CD14-positive monocyte (primary cell): ENCODE measurements at regions not wholly inside any gene's neighbourhood (a gene's known extent, or its start where the extent isn't known, plus 50 kb on each side); places are given as distances from the start of the nearest gene placed in this dataset.

Experiments
- DNase-seq, 3 donors: peaks; one replicate each; pipeline ENCODE4 v3.0.0-alpha.2; 2011 to 2022
- H2AFZ ChIP-seq: 2 replicates; pipeline ENCODE4 v1.6.0; 2012; ENCODE audit warnings: mild to moderate bottlenecking, low read depth, low read length, inconsistent platforms; ENCODE audit not compliant: insufficient read depth, poor library complexity, severe bottlenecking
- H3K27ac ChIP-seq, 2 donors: 1 replicate in 1 of 2; 2 replicates in 1 of 2; pipeline ENCODE4 v1.5.1; 2012 to 2013; ENCODE audit warnings: low read length in 2 of 2, control low read depth in 1 of 2, inconsistent platforms in 1 of 2, low read depth in 1 of 2, mild to moderate bottlenecking in 1 of 2
- H3K27me3 ChIP-seq, 2 donors: one replicate each; pipeline versions ENCODE4 v1.6.0 to v1.6.1; 2011 to 2013; ENCODE audit warnings: low read length in 2 of 2; ENCODE audit not compliant: control insufficient read depth in 2 of 2, insufficient read depth in 2 of 2
- H3K36me3 ChIP-seq, 2 donors: replicated peaks in 1 of 2; 1 replicate in 1 of 2; 2 replicates in 1 of 2; pipeline versions ENCODE4 v1.5.1 to v1.6.1; 2012 to 2013; ENCODE audit warnings: low read length in 2 of 2, control low read depth in 1 of 2, inconsistent platforms in 1 of 2, mild to moderate bottlenecking in 1 of 2; ENCODE audit not compliant: insufficient read depth in 2 of 2, control insufficient read depth in 1 of 2
- H3K4me1 ChIP-seq, 2 donors: 1 replicate in 1 of 2; 2 replicates in 1 of 2; pipeline versions ENCODE4 v1.5.1 to v1.6.1; 2012 to 2013; ENCODE audit warnings: low read length in 2 of 2, control low read depth in 1 of 2, inconsistent platforms in 1 of 2, mild to moderate bottlenecking in 1 of 2, moderate library complexity in 1 of 2; ENCODE audit not compliant: insufficient read depth in 2 of 2, control insufficient read depth in 1 of 2
- H3K4me2 ChIP-seq: replicated peaks from 2 replicates; pipeline ENCODE3; 2012; ENCODE audit warnings: low read length, moderate library complexity, mild to moderate bottlenecking; ENCODE audit not compliant: poor library complexity, severe bottlenecking; ENCODE audit errors: extremely low read depth
- H3K4me3 ChIP-seq, 3 experiments: fragments of 200-600 bp in 1 of 3; sonication (generic) in 1 of 3; replicated peaks in 1 of 3; 1 replicate in 2 of 3; 2 replicates in 1 of 3; pipeline ENCODE4 v1.5.1; 2011 to 2013; ENCODE audit warnings: low read length in 3 of 3, mild to moderate bottlenecking in 3 of 3, control low read depth in 2 of 3, low read depth in 2 of 3, inconsistent platforms in 1 of 3, moderate library complexity in 1 of 3
- H3K79me2 ChIP-seq: 2 replicates; pipeline ENCODE4 v1.6.0; 2012; ENCODE audit warnings: mild to moderate bottlenecking, control low read depth, inconsistent platforms, low read length, moderate library complexity; ENCODE audit not compliant: insufficient read depth
- H3K9ac ChIP-seq: 2 replicates; pipeline ENCODE4 v1.6.0; 2017; ENCODE audit warnings: low read length, mild to moderate bottlenecking; ENCODE audit not compliant: insufficient read depth, poor library complexity, severe bottlenecking
- H3K9me3 ChIP-seq, 2 donors: replicated peaks in 1 of 2; 1 replicate in 1 of 2; 2 replicates in 1 of 2; pipeline versions ENCODE4 v1.5.1 to v1.6.1; 2012 to 2013; ENCODE audit warnings: low read length in 2 of 2, control low read depth in 1 of 2; ENCODE audit not compliant: control insufficient read depth in 1 of 2, insufficient read depth in 1 of 2
- H4K20me1 ChIP-seq: 2 replicates; pipeline ENCODE4 v1.6.0; 2012; ENCODE audit warnings: mild to moderate bottlenecking, low read length, control low read depth, moderate library complexity; ENCODE audit not compliant: insufficient read depth
- H3K27ac Mint-ChIP-seq, 7 donors: one replicate each; pipeline ENCODE4 v1.8.0; 2020; ENCODE audit warnings: mild to moderate bottlenecking in 7 of 7, mixed read lengths in 7 of 7, moderate library complexity in 6 of 7, inconsistent platforms in 2 of 7
- H3K27me3 Mint-ChIP-seq, 3 donors: one replicate each; pipeline ENCODE4 v1.8.0; 2021 to 2022; ENCODE audit warnings: low read depth in 3 of 3, mild to moderate bottlenecking in 3 of 3, mixed read lengths in 3 of 3, moderate library complexity in 3 of 3, inconsistent platforms in 1 of 3
- H3K36me3 Mint-ChIP-seq, 2 donors: one replicate each; pipeline ENCODE4 v1.8.0; 2020; ENCODE audit warnings: mixed read lengths in 2 of 2, inconsistent platforms in 1 of 2, mild to moderate bottlenecking in 1 of 2
- H3K4me1 Mint-ChIP-seq: one replicate; pipeline ENCODE4 v1.8.0; 2020; ENCODE audit warnings: mild to moderate bottlenecking, mixed read lengths
- H3K4me3 Mint-ChIP-seq, 2 donors: one replicate each; pipeline ENCODE4 v1.8.0; 2020; ENCODE audit warnings: mild to moderate bottlenecking in 2 of 2, mixed read lengths in 2 of 2, moderate library complexity in 1 of 2
- H3K9me3 Mint-ChIP-seq, 7 donors: one replicate each; pipeline ENCODE4 v1.8.0; 2020 to 2022; ENCODE audit warnings: mixed read lengths in 7 of 7, mild to moderate bottlenecking in 6 of 7, moderate library complexity in 6 of 7, inconsistent platforms in 2 of 7
- WGBS: methylation state at CpG from one replicate; pipeline ENCODE4 v1.1.5; 2013; ENCODE audit warnings: missing lambda C conversion rate; ENCODE audit not compliant: insufficient coverage; 5-methylcytosine and 5-hydroxymethylcytosine counted together
- intact Hi-C, 2 donors: fragments of 100-400 bp; cut with micrococcal nuclease; formaldehyde crosslinking; loops; one replicate each; pipeline versions ENCODE4 v1.15.0 to v1.15.1; 2023
- TF ChIP-seq, protein P1 (sequence below): fragments of 200-600 bp; IDR thresholded peaks from one replicate; pipeline ENCODE4 v1.8.0; 2022; ENCODE audit warnings: antibody characterized with exemption, mild to moderate bottlenecking

DNA sequence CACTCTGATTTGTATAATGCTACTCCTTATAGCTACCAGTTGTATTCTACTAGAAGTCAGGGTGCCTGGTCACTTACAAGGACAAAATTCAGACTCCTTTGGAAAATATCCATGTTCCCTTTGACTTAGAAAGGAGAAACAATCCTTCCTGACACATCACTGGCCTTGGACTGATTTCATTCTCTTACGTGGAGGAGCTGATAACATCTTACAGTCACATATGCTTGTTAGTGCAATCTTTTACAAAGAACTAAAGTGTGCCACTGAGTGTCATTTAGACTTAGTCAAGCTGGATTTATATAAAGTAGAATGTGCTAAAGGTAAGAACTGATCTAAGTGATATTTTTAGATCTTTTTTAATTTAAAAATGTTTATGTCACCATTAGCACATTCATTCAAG is 131.0 kb upstream of the TMTC2 start:
- Histone ChIP-seq H4K20me1 (no peaks in the 10 kb centered on the region), H3K79me2 (no peaks in the 10 kb centered on the region), H3K4me2 (no peak overlapping the region), H3K27ac (no peak overlapping the region), H3K9ac (no peak overlapping the region), H3K4me3 (no peak overlapping the region), H3K27me3 (no peaks in the 10 kb centered on the region), H3K36me3 (no peaks in the 10 kb centered on the region), H3K9me3 (peaks cover 18 to 19% of the 10 kb centered on the region in 2 donors), H2AFZ (no peak overlapping the region), H3K4me1 (no peaks in the 10 kb centered on the region)
- Mint-ChIP-seq H3K4me1 (no peaks in the 10 kb centered on the region), H3K36me3 (no peaks in the 10 kb centered on the region), H3K27ac (no peak overlapping the region), H3K4me3 (no peak overlapping the region), H3K9me3 (peaks cover 0 to 12% (median 7%) of the 10 kb centered on the region in 7 donors), H3K27me3 (peaks cover 0 to 3% (median 2%) of the 10 kb centered on the region in 3 donors)
- intact Hi-C loops, result no loop called here
- TF ChIP-seq, protein P1, sequence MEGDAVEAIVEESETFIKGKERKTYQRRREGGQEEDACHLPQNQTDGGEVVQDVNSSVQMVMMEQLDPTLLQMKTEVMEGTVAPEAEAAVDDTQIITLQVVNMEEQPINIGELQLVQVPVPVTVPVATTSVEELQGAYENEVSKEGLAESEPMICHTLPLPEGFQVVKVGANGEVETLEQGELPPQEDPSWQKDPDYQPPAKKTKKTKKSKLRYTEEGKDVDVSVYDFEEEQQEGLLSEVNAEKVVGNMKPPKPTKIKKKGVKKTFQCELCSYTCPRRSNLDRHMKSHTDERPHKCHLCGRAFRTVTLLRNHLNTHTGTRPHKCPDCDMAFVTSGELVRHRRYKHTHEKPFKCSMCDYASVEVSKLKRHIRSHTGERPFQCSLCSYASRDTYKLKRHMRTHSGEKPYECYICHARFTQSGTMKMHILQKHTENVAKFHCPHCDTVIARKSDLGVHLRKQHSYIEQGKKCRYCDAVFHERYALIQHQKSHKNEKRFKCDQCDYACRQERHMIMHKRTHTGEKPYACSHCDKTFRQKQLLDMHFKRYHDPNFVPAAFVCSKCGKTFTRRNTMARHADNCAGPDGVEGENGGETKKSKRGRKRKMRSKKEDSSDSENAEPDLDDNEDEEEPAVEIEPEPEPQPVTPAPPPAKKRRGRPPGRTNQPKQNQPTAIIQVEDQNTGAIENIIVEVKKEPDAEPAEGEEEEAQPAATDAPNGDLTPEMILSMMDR, result no peak
- WGBS, result no CpG with 5 or more reads among the region's 1 CpG
- DNase-seq, result no peak

DNA sequence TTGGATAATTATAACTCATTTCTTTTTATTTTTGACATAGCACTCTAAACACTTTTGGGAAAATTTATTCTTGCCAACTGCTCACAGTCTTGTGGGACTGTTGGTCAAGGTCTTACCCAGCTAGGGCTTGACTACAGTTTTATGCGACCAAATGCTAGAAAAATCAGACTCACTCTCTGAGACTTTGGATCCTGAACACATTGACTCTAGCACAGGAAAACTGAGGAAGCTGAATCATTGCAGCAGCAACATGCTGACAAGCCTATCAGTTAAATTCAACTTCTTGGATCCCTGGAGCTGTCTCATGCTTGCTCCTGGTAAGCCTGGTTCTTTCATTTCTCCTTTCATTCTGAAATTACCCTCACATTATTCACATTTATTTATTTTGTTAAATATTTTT is 120.7 kb upstream of the TMTC2 start:
- no peak overlapping the region for H2AFZ ChIP-seq
- WGBS, result 91% methylated on average over 1 of the region's 1 CpG
- no peaks in the 10 kb centered on the region for H3K9me3 ChIP-seq
- no peaks in the 10 kb centered on the region for H3K36me3 Mint-ChIP-seq
- H3K36me3 ChIP-seq, result no peaks in the 10 kb centered on the region
- no peaks in the 10 kb centered on the region for H3K27me3 ChIP-seq
- no peaks in the 10 kb centered on the region for H3K79me2 ChIP-seq
- no peaks in the 10 kb centered on the region for H4K20me1 ChIP-seq
- no peak overlapping the region for H3K27ac ChIP-seq
- no peaks in the 10 kb centered on the region for H3K4me1 Mint-ChIP-seq
- H3K9ac ChIP-seq, result no peak overlapping the region
- no peaks in the 10 kb centered on the region for H3K4me1 ChIP-seq
- intact Hi-C loops, result no loop called here
- no peak for DNase-seq
- H3K4me3 ChIP-seq, result no peak overlapping the region
- TF ChIP-seq, protein P1, result no peak
- H3K9me3 Mint-ChIP-seq, result peaks cover 0 to 5% (median 2%) of the 10 kb centered on the region in 7 donors
- H3K4me3 Mint-ChIP-seq, result no peak overlapping the region
- H3K27ac Mint-ChIP-seq, result no peak overlapping the region
- no peaks in the 10 kb centered on the region for H3K27me3 Mint-ChIP-seq
- no peak overlapping the region for H3K4me2 ChIP-seq
